Middle frontal gyrus (tissue), 1 donor: ENCODE measurements at regions not wholly inside any gene's neighbourhood (a gene's known extent, or its start where the extent isn't known, plus 50 kb on each side); places are given as distances from the start of the nearest gene placed in this dataset.

Experiments
- DNase-seq: peaks from one replicate; pipeline ENCODE4 v3.0.0-alpha.2; 2015; ENCODE audit warnings: low spot score; ENCODE audit errors: extremely low spot score

DNA sequence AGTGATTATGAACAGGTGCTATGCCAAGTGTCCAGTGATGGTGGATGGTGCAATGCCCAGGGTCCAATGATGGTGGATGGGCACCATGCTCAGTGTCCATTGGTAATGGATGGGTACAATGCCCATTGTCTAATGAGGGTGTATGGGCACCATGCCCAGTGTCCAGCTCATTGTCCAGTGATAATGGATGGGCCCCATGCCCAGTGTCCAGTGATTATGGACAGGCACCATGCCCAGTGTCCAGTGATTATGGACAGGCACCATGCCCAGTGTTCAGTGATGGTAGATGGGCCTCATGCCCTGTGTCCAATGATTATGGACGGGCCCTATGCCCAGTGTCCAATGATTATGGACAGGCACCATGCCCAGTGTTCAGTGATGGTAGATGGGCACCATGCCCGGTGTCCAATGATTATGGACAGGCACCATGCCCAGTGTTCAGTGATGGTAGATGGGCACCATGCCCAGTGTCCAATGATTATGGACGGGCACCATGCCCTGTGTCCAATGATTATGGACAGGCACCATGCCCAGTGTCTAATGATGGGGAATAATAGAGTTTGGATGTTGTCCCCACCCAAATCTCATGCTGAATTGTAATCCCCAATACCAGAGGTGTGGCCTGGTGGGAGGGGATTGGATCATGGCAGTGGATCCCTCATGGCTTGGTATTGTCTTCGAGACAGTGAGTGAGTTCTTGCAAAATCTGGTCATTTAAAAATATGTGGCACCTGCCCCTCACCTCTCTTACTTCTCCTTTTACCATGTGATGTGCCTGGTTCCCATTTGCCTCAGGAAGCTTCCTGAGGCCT is 87.8 kb downstream of the ANKRD10 start:
- DNase-seq: no peak
